Activated T-helper 2 cell treated with anti-CD3 and anti-CD28 coated beads, Interferon-gamma antibody, Interleukin-2, Interleukin-4, amounts not matched to agents 10 μg/mL and 5 μg/mL and 100 μg/mL, durations not matched to agents 14 hours and 24 hours and 36 hours (primary cell): ENCODE measurements at regions not wholly inside any gene's neighbourhood (a gene's known extent, or its start where the extent isn't known, plus 50 kb on each side); places are given as distances from the start of the nearest gene placed in this dataset.
"Not testable (repeated sequence)": the region's sequence is repeated elsewhere in the genome, so short reads cannot be mapped to it uniquely, and the experiment has no call there.

Experiments
- DNase-seq: peaks from one replicate; pipeline ENCODE4 v3.0.0; 2021; ENCODE audit warnings: low spot score
- H3K27ac Mint-ChIP-seq: one replicate; pipeline ENCODE4 v1.8.0; 2021; ENCODE audit warnings: mixed read lengths
- H3K27me3 Mint-ChIP-seq: one replicate; pipeline ENCODE4 v1.8.0; 2021; ENCODE audit warnings: low read depth, mixed read lengths
- H3K36me3 Mint-ChIP-seq: one replicate; pipeline ENCODE4 v1.8.0; 2021; ENCODE audit warnings: low read depth, mixed read lengths
- H3K4me1 Mint-ChIP-seq: one replicate; pipeline ENCODE4 v1.8.0; 2021; ENCODE audit warnings: low read depth, mixed read lengths
- H3K4me3 Mint-ChIP-seq: one replicate; pipeline ENCODE4 v1.8.0; 2021; ENCODE audit warnings: low read depth, mild to moderate bottlenecking, moderate library complexity, mixed read lengths
- H3K9me3 Mint-ChIP-seq: one replicate; pipeline ENCODE4 v1.8.0; 2021; ENCODE audit warnings: mixed read lengths
- intact Hi-C: fragments of 100-400 bp; cut with micrococcal nuclease; formaldehyde crosslinking; loops from one replicate; pipeline ENCODE4 v1.15.1; 2023

- H3K4me3 Mint-ChIP-seq: no peak overlapping the region
- H3K4me1 Mint-ChIP-seq: no peaks in the 10 kb centered on the region
- no peak for DNase-seq
- H3K27me3 Mint-ChIP-seq: peaks cover 17% of the 10 kb centered on the region
- no peak overlapping the region for H3K27ac Mint-ChIP-seq
- H3K36me3 Mint-ChIP-seq: no peaks in the 10 kb centered on the region
- peaks cover 12% of the 10 kb centered on the region for H3K9me3 Mint-ChIP-seq
- intact Hi-C loops: loop anchor here (10.0 kb wide), 1 partner anchor 47 kb away; no protein-coding TSS in a partner anchor
These were observed 98.0 kb upstream of the DIAPH3 start for GRCh38 chr13:60261432-60262351.

- no peak overlapping the region for H3K4me3 Mint-ChIP-seq
- no peak overlapping the region for H3K27ac Mint-ChIP-seq
- intact Hi-C loops: loop anchor here (1.0 to 10.0 kb wide), 2 partner anchors 21 to 51 kb away; no protein-coding TSS in a partner anchor
- peaks cover 4% of the 10 kb centered on the region for H3K9me3 Mint-ChIP-seq
- DNase-seq: no peak
- H3K27me3 Mint-ChIP-seq: peaks cover 15% of the 10 kb centered on the region
- H3K36me3 Mint-ChIP-seq: no peaks in the 10 kb centered on the region
- no peaks in the 10 kb centered on the region for H3K4me1 Mint-ChIP-seq
These were observed 101.8 kb upstream of the DIAPH3 start for GRCh38 chr13:60265566-60265965.

- DNase-seq: no peak
- intact Hi-C loops: loop anchor here (10.0 kb wide), 1 partner anchor 53 kb away; no protein-coding TSS in a partner anchor
- Mint-ChIP-seq H3K36me3 (no peaks in the 10 kb centered on the region), H3K9me3 (peaks cover under 1% of the 10 kb centered on the region), H3K4me3 (no peak overlapping the region), H3K27ac (no peak overlapping the region), H3K4me1 (no peaks in the 10 kb centered on the region), H3K27me3 (peaks cover 20% of the 10 kb centered on the region)
These were observed 103.9 kb upstream of the DIAPH3 start for GRCh38 chr13:60267498-60268202.

GRCh38 chr13:60268203-60268555, 104.5 kb upstream of the DIAPH3 start:
- H3K4me1 Mint-ChIP-seq: no peaks in the 10 kb centered on the region
- no peak for DNase-seq
- no peaks in the 10 kb centered on the region for H3K36me3 Mint-ChIP-seq
- intact Hi-C loops: loop anchor here (10.0 kb wide), 1 partner anchor 53 kb away; no protein-coding TSS in a partner anchor
- no peak overlapping the region for H3K4me3 Mint-ChIP-seq
- H3K27ac Mint-ChIP-seq: no peak overlapping the region
- peaks cover 17% of the 10 kb centered on the region for H3K27me3 Mint-ChIP-seq
- no peaks in the 10 kb centered on the region for H3K9me3 Mint-ChIP-seq

GRCh38 chr13:60273971-60274527, 110.3 kb upstream of the DIAPH3 start:
- intact Hi-C loops: no loop called here
- H3K4me3 Mint-ChIP-seq: no peak overlapping the region
- no peaks in the 10 kb centered on the region for H3K9me3 Mint-ChIP-seq
- H3K27ac Mint-ChIP-seq: no peak overlapping the region
- no peaks in the 10 kb centered on the region for H3K36me3 Mint-ChIP-seq
- DNase-seq: no peak
- H3K27me3 Mint-ChIP-seq: peaks cover 20% of the 10 kb centered on the region
- no peaks in the 10 kb centered on the region for H3K4me1 Mint-ChIP-seq

- H3K27ac Mint-ChIP-seq: no peak overlapping the region
- intact Hi-C loops: no loop called here
These were observed 110.9 kb upstream of the DIAPH3 start for GRCh38 chr13:60274655-60275054.

GRCh38 chr13:60275208-60275607, 111.5 kb upstream of the DIAPH3 start:
- H3K27ac Mint-ChIP-seq: no peak overlapping the region
- DNase-seq: no peak
- no peaks in the 10 kb centered on the region for H3K36me3 Mint-ChIP-seq
- intact Hi-C loops: no loop called here
- H3K4me1 Mint-ChIP-seq: no peaks in the 10 kb centered on the region
- H3K9me3 Mint-ChIP-seq: no peaks in the 10 kb centered on the region
- H3K27me3 Mint-ChIP-seq: peaks cover 18% of the 10 kb centered on the region
- no peak overlapping the region for H3K4me3 Mint-ChIP-seq

More at GRCh38 chr13:60274655-60275054, 110.9 kb upstream of the DIAPH3 start:
- Mint-ChIP-seq H3K27me3 (peaks cover 20% of the 10 kb centered on the region), H3K4me1 (no peaks in the 10 kb centered on the region), H3K9me3 (no peaks in the 10 kb centered on the region), H3K36me3 (no peaks in the 10 kb centered on the region), H3K4me3 (no peak overlapping the region)
- no peak for DNase-seq

GRCh38 chr13:60280524-60280923, 116.5 kb upstream of the TDRD3 start:
- intact Hi-C loops, H3K27ac Mint-ChIP-seq, H3K36me3 Mint-ChIP-seq, H3K4me3 Mint-ChIP-seq, H3K4me1 Mint-ChIP-seq, H3K9me3 Mint-ChIP-seq, DNase-seq: not testable (repeated sequence)
- H3K27me3 Mint-ChIP-seq: peaks cover 15% of the 10 kb centered on the region

GRCh38 chr13:60282186-60282585, 114.8 kb upstream of the TDRD3 start:
- peaks cover 15% of the 10 kb centered on the region for H3K27me3 Mint-ChIP-seq

GRCh38 chr13:60282708-60283107, 114.3 kb upstream of the TDRD3 start:
- Mint-ChIP-seq H3K9me3 (no peaks in the 10 kb centered on the region), H3K4me3 (no peak overlapping the region), H3K27me3 (peaks cover 13% of the 10 kb centered on the region), H3K4me1 (no peaks in the 10 kb centered on the region), H3K27ac (no peak overlapping the region), H3K36me3 (no peaks in the 10 kb centered on the region)
- intact Hi-C loops: no loop called here
- no peak for DNase-seq

More at GRCh38 chr13:60282186-60282585, 114.8 kb upstream of the TDRD3 start:
- no peaks in the 10 kb centered on the region for H3K9me3 Mint-ChIP-seq
- H3K4me3 Mint-ChIP-seq: no peak overlapping the region
- H3K27ac Mint-ChIP-seq: no peak overlapping the region
- no peaks in the 10 kb centered on the region for H3K4me1 Mint-ChIP-seq
- H3K36me3 Mint-ChIP-seq: no peaks in the 10 kb centered on the region
- intact Hi-C loops: no loop called here
- DNase-seq: no peak

GRCh38 chr13:60286707-60287106, 110.3 kb upstream of the TDRD3 start:
- H3K4me1 Mint-ChIP-seq: no peaks in the 10 kb centered on the region
- intact Hi-C loops: no loop called here
- no peak overlapping the region for H3K27ac Mint-ChIP-seq

GRCh38 chr13:60288569-60288968, 108.5 kb upstream of the TDRD3 start:
- Mint-ChIP-seq H3K27me3 (no peaks in the 10 kb centered on the region), H3K4me3 (no peak overlapping the region), H3K36me3 (no peaks in the 10 kb centered on the region), H3K9me3 (no peaks in the 10 kb centered on the region), H3K4me1 (no peaks in the 10 kb centered on the region), H3K27ac (no peak overlapping the region)
- intact Hi-C loops: no loop called here
- DNase-seq: no peak

More at GRCh38 chr13:60286707-60287106, 110.3 kb upstream of the TDRD3 start:
- peaks cover 7% of the 10 kb centered on the region for H3K27me3 Mint-ChIP-seq
- no peaks in the 10 kb centered on the region for H3K36me3 Mint-ChIP-seq
- H3K4me3 Mint-ChIP-seq: no peak overlapping the region
- no peak for DNase-seq
- no peaks in the 10 kb centered on the region for H3K9me3 Mint-ChIP-seq
